ENCODE measurements at regions not wholly inside any gene's neighbourhood (a gene's known extent, or its start where the extent isn't known, plus 50 kb on each side); places are given as distances from the start of the nearest gene placed in this dataset.

DNA sequence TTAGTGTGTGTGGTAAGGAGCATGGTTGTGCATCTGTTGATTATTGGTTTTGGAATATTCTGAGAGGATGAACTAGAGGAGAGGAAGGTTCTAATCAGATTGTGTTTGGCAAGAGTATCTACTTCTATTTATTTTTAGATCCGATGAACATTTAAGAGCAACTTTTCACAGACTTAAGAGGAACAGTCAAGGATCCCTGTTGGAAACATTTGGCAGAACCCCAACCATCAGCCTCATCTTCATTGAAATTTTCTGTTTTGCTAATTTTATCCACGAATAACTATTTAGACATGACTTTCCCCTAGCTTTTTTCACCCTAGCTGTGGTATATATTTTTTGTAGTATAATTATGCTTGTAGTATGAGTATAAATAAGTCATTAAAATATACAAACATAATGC, 868.5 kb downstream of the MAT2B start:
- H3K4me1 ChIP-seq, result no peaks in the 10 kb centered on the region
- in situ Hi-C loops (cut with MboI; ENCODE audit: low pct_ligation_motif_present in 1 of 4, low pct_unique_long_range_greater_than_20kb in 1 of 4, low sequenced_read_pairs in 3 of 4), result no loop called here
- H3K4me3 ChIP-seq, result no peak overlapping the region
- no peak for DNase-seq
- intact Hi-C loops (cut with DNase I; ENCODE audit: low total_unique reads), result no loop called here
- WGBS, 2 donors (ENCODE audit: low coverage in 1 of 2), result 60 to 61% methylated on average over 2 of the region's 2 CpGs
- H3K27ac ChIP-seq, result no peak overlapping the region
- H3K9me3 ChIP-seq, result no peaks in the 10 kb centered on the region
- no peaks in the 10 kb centered on the region for H3K36me3 ChIP-seq
- no peaks in the 10 kb centered on the region for H3K27me3 ChIP-seq
- TF ChIP-seq EP300 (IDR thresholded peaks at IDR 0.05; ENCODE audit: low read depth) (no peak), POLR2A (IDR thresholded peaks at IDR 0.05) (no peak), POLR2AphosphoS5 (IDR thresholded peaks at IDR 0.05) (no peak)
- TF ChIP-seq, protein P1, sequence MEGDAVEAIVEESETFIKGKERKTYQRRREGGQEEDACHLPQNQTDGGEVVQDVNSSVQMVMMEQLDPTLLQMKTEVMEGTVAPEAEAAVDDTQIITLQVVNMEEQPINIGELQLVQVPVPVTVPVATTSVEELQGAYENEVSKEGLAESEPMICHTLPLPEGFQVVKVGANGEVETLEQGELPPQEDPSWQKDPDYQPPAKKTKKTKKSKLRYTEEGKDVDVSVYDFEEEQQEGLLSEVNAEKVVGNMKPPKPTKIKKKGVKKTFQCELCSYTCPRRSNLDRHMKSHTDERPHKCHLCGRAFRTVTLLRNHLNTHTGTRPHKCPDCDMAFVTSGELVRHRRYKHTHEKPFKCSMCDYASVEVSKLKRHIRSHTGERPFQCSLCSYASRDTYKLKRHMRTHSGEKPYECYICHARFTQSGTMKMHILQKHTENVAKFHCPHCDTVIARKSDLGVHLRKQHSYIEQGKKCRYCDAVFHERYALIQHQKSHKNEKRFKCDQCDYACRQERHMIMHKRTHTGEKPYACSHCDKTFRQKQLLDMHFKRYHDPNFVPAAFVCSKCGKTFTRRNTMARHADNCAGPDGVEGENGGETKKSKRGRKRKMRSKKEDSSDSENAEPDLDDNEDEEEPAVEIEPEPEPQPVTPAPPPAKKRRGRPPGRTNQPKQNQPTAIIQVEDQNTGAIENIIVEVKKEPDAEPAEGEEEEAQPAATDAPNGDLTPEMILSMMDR (IDR thresholded peaks at IDR 0.05), result no peak

DNA sequence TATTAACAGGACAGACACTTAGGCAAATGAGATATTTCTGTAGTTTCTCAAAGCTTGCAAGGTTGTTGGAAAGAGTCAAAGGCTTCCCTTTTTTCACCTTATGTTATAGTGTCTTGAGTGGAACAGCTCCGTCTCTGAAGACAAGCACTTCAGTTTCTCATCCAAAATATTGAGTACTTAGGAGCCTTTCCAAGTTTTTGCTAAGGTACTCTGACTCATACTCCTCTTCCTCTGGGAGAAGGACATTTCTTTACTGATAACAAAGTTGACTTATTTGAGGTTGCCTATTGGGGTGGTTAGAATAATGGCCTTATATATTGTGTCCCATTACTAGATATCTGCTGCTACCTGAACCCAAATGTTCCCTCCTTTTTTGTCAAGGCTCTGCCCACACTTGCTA, 869.6 kb downstream of the MAT2B start:
- WGBS, 2 donors (ENCODE audit: low coverage in 1 of 2), result 42 to 64% methylated on average over 1 of the region's 1 CpG

DNA sequence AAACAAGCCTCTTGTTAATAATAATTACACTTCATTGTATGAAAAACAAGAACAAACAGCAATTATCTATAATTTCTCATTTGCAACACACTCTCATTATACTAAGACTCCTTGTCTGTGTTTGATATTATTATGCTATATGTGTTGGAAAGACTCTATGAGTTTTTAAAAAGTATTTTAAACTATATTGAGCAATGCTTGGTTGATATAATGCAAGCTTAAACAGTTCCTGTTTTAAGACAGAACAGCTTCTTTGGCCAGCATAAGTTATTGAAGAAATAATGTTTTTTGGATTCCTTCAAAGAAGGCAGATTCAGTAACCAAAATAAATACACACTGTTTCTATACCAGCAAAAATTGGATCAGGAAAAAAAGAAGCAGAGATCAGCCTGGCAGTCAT, 871.4 kb downstream of the MAT2B start:
- in situ Hi-C loops (cut with MboI; ENCODE audit: low pct_ligation_motif_present in 1 of 4, low pct_unique_long_range_greater_than_20kb in 1 of 4, low sequenced_read_pairs in 3 of 4), result no loop called here
- TF ChIP-seq POLR2AphosphoS5 (IDR thresholded peaks at IDR 0.05), result no peak
- no peak for TF ChIP-seq POLR2A (IDR thresholded peaks at IDR 0.05)
- TF ChIP-seq, protein P1 (IDR thresholded peaks at IDR 0.05), result no peak
- no peak for TF ChIP-seq EP300 (IDR thresholded peaks at IDR 0.05; ENCODE audit: low read depth)
- DNase-seq, result no peak
- no peaks in the 10 kb centered on the region for H3K36me3 ChIP-seq
- H3K4me3 ChIP-seq, result no peak overlapping the region
- peaks cover 2 to 4% of the 10 kb centered on the region in 2 donors for H3K9me3 ChIP-seq
- no peak overlapping the region for H3K27ac ChIP-seq
- H3K4me1 ChIP-seq, result no peaks in the 10 kb centered on the region
- intact Hi-C loops (cut with DNase I; ENCODE audit: low total_unique reads), result loop anchor here (5.0 kb wide), 1 partner anchor 115 kb away; no protein-coding TSS in a partner anchor
- no peaks in the 10 kb centered on the region for H3K27me3 ChIP-seq

More for the DNA sequence above, 869.6 kb downstream of the MAT2B start:
- no peak for TF ChIP-seq POLR2A (IDR thresholded peaks at IDR 0.05)
- TF ChIP-seq, protein P1 (IDR thresholded peaks at IDR 0.05), result no peak
- no peak for TF ChIP-seq POLR2AphosphoS5 (IDR thresholded peaks at IDR 0.05)
- TF ChIP-seq EP300 (IDR thresholded peaks at IDR 0.05; ENCODE audit: low read depth), result no peak
- no peaks in the 10 kb centered on the region for H3K4me1 ChIP-seq
- no peak overlapping the region for H3K4me3 ChIP-seq
- intact Hi-C loops (cut with DNase I; ENCODE audit: low total_unique reads), result loop anchor here (5.0 kb wide), 1 partner anchor 113 kb away; no protein-coding TSS in a partner anchor
- no peak overlapping the region for H3K27ac ChIP-seq
- in situ Hi-C loops (cut with MboI; ENCODE audit: low pct_ligation_motif_present in 1 of 4, low pct_unique_long_range_greater_than_20kb in 1 of 4, low sequenced_read_pairs in 3 of 4), result no loop called here
- no peaks in the 10 kb centered on the region for H3K36me3 ChIP-seq
- H3K27me3 ChIP-seq, result no peaks in the 10 kb centered on the region
- DNase-seq, result no peak
- peaks cover 0 to 4% of the 10 kb centered on the region in 2 donors for H3K9me3 ChIP-seq

DNA sequence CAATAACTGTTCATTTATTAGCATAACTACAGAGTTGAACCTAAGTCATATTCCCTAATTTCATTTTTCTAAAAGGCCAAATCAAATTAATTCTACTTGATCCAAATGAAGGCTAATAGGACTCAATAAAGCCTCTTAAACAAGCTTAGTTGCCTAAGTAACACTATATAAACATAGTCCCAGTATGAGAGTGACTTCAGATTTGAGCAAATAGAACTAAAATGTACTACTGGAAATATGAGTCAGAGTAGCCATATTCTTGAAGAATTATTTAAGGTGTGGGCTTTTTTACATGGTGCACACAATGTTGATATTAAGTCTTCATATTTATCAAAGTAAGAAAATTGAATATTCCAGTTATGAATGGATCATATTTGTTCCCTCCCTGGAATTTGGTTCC, 872.3 kb downstream of the MAT2B start:
- TF ChIP-seq EP300 (IDR thresholded peaks at IDR 0.05; ENCODE audit: low read depth) (no peak), POLR2AphosphoS5 (IDR thresholded peaks at IDR 0.05) (no peak), POLR2A (IDR thresholded peaks at IDR 0.05) (no peak)
- TF ChIP-seq, protein P1 (IDR thresholded peaks at IDR 0.05), result no peak
- no peak overlapping the region for H3K4me3 ChIP-seq
- no peak for DNase-seq
- H3K4me1 ChIP-seq, result no peaks in the 10 kb centered on the region
- in situ Hi-C loops (cut with MboI; ENCODE audit: low pct_ligation_motif_present in 1 of 4, low pct_unique_long_range_greater_than_20kb in 1 of 4, low sequenced_read_pairs in 3 of 4), result no loop called here
- H3K9me3 ChIP-seq, result peaks cover 2 to 4% of the 10 kb centered on the region in 2 donors
- no peaks in the 10 kb centered on the region for H3K27me3 ChIP-seq
- H3K36me3 ChIP-seq, result no peaks in the 10 kb centered on the region
- no peak overlapping the region for H3K27ac ChIP-seq
- intact Hi-C loops (cut with DNase I; ENCODE audit: low total_unique reads), result loop anchor here (5.0 kb wide), 1 partner anchor 115 kb away; no protein-coding TSS in a partner anchor

Data from transverse colon (tissue), 4 donors.